HG03469 (cell line): ENCODE measurements at regions not wholly inside any gene's neighbourhood (a gene's known extent, or its start where the extent isn't known, plus 50 kb on each side); places are given as distances from the start of the nearest gene placed in this dataset.
"Not testable (repeated sequence)": the region's sequence is repeated elsewhere in the genome, so short reads cannot be mapped to it uniquely, and the experiment has no call there.

Experiments used
- ATAC-seq: cut with Tn5 transposase; IDR thresholded peaks from one replicate; pipeline ENCODE4 v1.9.1; 2021; ENCODE audit warnings: mild to moderate bottlenecking, moderate library complexity, moderate number of reproducible peaks; ENCODE audit not compliant: unreplicated experiment

DNA sequence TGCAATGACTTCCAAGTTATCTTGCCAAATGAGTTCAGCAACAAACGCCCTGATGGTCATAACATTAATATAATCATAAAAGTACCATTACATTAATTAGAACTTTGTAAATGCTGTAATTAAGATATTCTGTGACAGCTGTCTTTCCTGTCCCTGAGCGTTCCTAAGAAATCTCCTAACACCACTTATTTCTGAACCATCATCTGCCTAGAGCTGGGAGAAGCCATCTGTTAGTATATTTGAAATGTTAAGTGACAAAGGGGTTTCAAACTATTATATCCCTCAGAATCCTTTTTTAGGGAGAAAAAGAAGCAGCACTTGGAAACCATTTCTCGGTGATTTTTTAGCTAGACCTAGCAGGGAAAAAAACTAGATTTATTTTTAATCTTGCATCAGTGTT lies 657.5 kb downstream of the FAM181B start:
- ATAC-seq = no peak

- no peak for ATAC-seq
Observed at GRCh38 chr11:82059505-82059904, 674.2 kb downstream of the FAM181B start.

DNA sequence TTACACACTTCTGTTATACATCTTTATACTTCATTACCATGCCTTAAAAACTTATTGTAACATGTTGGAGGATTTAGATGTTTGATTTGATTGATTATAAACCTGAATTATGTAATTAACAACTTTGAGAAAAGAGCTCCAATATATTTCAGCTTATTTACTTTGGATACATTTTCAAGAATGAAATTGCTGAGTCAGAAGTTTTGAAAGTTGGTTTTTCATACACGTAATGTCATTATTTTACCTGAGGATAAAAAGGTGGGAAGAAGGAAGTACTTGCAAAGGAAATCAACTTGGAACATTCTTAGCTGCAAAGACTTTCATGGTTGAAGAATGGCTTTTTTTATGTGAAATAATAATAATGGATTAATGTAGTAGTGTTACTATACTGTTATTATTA lies 677.2 kb downstream of the FAM181B start:
- no peak for ATAC-seq

DNA sequence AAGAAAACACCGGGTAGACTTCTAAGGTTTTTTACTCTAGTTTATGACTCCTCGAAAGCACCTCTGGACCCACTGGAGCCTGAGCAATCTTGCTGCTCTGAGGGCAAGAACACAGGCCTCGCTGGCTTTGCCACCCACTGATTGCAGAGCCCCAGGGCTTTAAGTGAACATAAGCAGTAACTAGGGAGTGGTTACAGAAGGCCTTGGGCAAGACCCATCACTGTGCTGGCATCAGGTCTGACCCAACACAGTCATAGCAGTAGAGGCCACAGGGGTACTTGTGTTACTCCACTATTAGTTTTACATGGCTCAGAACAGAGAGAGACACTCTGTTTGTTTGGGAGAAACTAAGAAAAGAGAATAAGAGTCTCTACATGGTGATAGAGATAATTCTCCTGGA lies 684.5 kb downstream of the FAM181B start:
- ATAC-seq = no peak

DNA sequence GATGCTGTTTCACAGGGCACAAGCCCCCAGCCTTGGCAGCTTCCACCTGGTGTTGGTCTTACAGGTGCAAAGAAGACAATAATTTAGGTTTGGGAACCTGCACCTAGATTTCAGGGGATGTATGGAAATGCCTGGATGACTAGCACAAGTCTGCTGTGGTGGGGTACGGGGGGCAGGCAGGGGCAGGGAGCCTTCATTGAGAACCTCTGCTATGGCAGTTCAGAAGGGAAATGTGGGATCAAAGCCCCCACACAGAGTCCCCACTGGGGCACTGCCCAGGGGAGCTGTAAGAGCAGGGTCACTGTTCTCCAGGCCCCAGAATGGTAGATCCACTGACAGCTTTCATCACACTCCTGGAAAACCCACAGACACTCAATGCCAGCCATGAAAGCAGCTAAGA lies 686.5 kb downstream of the FAM181B start:
- ATAC-seq = no peak

GRCh38 chr11:82046778-82047177 lies 686.9 kb downstream of the FAM181B start:
- no peak for ATAC-seq

- ATAC-seq = no peak
Observed at GRCh38 chr11:82045748-82046457, 687.8 kb downstream of the FAM181B start.

DNA sequence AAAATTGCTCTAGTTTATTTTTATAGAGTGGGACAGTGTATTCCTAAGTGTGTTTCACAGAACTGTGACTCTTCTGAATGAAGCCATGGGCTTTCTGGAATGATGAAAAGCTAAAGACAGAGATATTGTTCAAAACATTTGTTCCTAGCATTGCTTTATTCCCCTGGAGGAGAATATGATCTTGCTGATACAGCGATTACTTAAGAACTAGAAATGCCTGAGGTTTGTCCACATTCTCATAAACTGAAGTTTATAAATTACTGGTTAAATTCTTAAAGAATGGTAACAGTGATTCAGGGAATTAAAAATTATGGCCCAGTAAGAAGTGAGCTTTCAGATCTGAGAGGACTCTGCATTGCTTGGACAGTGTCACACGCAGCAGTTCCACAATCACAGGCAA lies 690.3 kb downstream of the FAM181B start:
- no peak for ATAC-seq

DNA sequence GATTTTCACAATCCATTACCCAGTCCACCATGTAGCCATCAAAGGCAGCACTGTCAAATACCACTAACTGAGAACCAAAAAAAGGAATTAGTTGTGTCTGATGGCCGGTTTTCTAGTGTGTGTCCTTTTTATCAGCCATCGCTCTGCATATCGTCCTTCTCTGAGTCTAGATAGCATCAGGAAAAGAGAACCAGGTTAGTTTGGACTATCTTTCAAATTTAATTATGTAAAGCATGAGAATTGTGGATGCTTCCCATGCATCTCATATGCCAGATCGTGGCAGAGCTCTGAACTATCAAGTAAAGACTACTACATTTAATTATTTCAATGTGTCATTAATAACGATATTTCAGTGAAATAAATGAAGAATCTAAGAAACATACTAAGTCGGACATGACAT lies 691.9 kb downstream of the FAM181B start:
- ATAC-seq = no peak

DNA sequence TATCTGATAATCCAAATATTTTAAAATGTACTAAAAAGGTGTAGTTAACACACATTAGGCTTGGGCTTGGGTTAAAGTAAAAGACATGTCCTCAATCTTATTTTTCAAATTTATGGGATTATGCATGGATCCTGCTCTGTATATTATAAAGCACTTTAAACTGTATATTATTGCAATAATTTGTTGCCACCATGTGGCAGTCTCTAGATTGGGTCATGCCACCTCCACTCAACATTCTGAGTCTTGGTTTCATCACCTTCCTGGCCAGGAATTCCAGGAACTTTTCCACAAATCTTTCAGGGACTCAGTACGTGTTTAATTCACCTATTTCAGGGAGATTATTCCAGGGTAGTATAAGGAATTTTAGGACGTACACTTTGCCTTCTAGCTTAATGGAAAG lies 695.5 kb downstream of the FAM181B start:
- ATAC-seq = no peak

GRCh38 chr11:82034527-82034926 lies 699.1 kb downstream of the FAM181B start:
- ATAC-seq = no peak

DNA sequence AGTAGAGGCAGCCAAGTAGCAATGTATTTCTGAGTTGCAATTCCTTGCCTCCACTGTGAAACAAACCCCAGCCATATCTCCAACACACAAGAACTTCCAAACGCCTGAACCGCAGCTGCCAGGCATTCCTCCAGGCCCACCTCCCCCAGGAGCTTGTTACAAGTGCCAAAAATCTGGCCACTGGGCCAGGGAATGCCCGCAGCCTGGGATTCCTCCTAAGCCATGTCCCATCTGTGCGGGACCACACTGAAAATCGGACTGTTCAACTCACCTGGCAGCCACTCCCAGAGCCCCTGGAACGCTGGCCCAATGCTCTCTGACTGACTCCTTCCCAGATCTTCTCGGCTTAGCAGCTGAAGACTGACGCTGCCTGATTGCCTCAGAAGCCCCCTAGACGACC lies 706.3 kb downstream of the FAM181B start:
- not testable (repeated sequence) for ATAC-seq

DNA sequence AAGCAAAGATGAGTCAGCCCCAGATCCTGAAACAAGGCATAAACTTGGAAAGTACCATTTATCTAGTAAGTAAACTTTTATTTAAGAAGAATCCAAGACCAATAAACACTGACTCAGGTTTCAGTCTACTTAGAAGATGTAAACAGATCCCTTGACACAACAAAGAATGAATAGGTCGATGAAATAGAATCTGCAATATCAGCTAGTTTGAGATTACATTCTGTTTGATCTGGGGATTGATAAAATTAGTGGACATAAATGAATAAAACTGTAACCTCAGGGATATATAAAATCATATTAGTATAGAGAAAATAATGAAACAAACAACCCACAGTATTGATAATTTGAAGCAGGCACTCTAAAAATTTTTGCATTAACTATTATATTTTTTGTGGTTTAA lies 708.9 kb downstream of the FAM181B start:
- no peak for ATAC-seq

DNA sequence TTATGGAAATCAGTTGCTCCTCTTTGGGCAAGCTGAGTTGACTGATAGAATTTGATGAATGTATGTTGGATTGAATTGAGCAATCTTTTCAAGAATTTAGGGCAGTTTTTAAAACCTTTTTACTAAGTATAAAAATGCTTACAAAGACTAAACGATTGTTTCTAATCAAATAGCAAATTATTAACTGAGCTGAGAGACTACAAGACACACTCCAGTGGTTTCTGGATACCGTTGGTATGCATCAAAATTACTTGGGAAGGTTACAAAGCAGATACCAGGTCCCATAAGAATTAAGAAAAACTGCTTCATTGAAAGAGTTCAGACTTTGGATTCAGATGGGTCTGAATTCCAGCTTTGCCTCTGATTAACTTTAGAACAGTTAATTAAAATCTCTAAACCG lies 721.4 kb downstream of the FAM181B start:
- no peak for ATAC-seq

DNA sequence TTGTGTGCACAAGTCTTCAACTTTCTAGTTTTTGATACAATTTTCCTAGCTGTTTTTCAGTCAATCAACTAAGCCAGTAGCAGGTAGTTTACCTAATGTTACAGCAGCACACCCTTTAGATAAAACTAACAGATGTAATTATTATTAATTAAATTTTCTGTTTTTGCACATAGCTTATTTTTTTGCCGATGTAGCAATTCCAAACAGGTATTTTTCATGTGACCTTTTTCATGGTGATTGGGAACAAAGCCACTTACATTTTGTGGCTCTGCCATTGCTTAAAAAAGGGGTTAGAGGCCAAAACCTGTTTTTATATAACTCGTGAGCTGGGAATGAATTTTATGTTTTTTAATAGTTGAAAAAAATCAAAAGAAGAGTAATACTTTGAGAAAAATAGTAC lies 724.5 kb downstream of the FAM181B start:
- ATAC-seq = no peak

DNA sequence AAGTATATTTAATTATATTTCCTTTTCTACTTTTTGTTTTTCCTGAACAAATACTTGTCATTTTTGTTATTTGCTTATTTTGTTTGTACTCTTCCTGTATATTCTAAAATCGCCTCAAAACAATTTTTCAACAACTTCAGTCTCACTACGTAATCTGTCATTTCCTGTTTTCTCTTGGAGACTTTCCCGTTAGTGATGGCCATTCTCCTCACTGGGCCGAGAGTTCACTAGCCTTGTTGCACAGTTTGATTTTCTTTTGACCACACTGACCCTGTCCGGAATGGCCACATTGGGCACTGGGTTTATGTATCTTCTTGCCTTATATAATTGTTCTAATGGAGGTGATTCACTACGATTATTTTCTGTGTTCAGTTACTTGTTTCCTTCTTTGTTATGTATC lies 726.1 kb downstream of the FAM181B start:
- no peak for ATAC-seq

- ATAC-seq = no peak
Observed at GRCh38 chr11:82004537-82005213, 729.0 kb downstream of the FAM181B start.

DNA sequence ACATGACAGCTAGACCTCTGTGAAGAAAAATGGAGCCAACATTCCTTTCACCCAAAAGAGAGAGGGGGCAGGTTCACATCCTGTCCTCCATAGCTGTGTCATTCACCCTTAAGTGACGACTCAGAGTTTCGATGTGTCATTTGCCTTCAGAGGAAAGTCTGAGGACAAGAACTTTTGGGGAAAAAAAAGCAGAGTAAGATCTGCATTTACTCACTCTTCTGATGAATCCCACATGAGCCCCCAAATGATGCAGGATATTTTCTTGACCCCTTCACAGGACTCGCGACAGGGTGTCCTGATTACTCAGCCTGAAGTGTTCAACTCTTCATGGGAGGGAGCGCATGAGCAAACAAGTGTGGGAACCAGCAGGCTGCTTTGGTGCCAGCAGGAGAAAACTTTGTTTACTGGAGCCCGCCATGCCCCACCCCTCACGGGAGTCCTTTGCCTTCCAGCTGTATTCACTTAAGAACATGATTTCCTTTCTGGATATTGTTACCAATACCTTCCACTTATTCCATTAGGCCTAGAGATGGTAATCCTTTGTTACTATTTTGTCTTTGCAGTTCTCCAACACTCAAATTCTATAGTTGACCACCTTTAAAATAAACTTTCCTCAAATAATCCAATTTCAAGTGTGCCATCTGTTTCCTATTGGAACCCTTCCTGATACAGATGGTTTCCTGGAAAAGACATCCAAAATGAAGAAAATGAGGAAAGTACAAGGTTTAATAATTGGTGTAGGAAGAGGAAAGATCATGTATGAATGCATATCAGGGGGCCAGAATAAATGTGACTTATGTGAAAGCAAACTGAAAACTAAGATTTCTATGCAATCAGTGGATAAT lies 729.8 kb downstream of the FAM181B start:
- no peak for ATAC-seq

DNA sequence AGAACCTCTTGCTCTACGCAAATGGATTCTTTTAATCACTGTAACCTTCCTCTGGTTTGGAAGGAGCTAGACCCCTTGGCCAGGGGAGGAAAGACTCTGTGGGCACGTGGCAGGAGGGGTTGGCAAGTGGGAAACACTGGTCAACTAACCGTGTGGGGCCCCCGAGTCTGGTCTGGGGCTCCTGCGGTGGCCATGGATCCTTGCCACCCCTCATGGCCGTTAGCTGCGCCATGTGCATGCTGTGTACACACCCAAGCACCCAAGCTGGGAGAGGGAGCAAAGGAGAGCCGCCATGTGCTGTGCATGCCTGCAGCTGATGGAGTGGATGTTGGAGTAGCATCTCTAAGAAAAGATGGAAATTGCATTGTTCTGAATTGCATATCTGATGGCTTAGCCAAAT lies 730.6 kb downstream of the FAM181B start:
- no peak for ATAC-seq

GRCh38 chr11:81995889-81996288 lies 737.8 kb downstream of the FAM181B start:
- no peak for ATAC-seq

DNA sequence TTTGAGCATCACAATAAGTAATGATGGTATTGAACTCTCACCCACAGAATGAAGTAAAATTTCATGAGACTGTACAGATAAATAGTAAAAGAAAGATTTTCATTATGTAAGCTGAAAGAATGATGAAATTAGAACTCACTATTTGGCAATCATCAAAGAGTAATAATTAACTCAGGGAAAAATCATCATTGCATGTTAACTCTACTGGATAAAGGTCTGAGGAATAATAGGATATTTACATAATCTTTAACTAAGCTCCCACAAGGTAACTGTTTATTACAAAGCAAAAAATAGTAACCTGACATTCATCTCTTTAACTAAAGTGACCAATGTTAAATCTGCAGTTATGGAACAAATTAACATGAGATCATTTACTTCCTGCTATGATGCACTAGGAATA lies 739.9 kb downstream of the FAM181B start:
- ATAC-seq = no peak
